Type B pancreatic cell (in vitro differentiated cells): ENCODE measurements at regions not wholly inside any gene's neighbourhood (a gene's known extent, or its start where the extent isn't known, plus 50 kb on each side); places are given as distances from the start of the nearest gene placed in this dataset.

Experiments used
- DNase-seq: peaks from one replicate; pipeline ENCODE4 v3.0.0; 2021; ENCODE audit warnings: mixed read lengths; ENCODE audit not compliant: unreplicated experiment; ENCODE audit errors: extremely low spot score
- H3K27ac Mint-ChIP-seq: 2 replicates; pipeline ENCODE4 v1.8.0; 2021; ENCODE audit warnings: mild to moderate bottlenecking, mixed read lengths
- H3K27me3 Mint-ChIP-seq: 2 replicates; pipeline ENCODE4 v1.8.0; 2021; ENCODE audit warnings: mixed read lengths
- H3K36me3 Mint-ChIP-seq: 2 replicates; pipeline ENCODE4 v1.8.0; 2021; ENCODE audit warnings: mixed read lengths
- H3K4me1 Mint-ChIP-seq: one replicate; pipeline ENCODE4 v1.8.0; 2021; ENCODE audit warnings: mixed read lengths; ENCODE audit not compliant: unreplicated experiment
- H3K4me3 Mint-ChIP-seq: 2 replicates; pipeline ENCODE4 v1.8.0; 2021; ENCODE audit warnings: mild to moderate bottlenecking, mixed read lengths
- H3K9me3 Mint-ChIP-seq: 2 replicates; pipeline ENCODE4 v1.8.0; 2021; ENCODE audit warnings: mixed read lengths
- TF ChIP-seq, protein P1 (sequence below): fragments of 200-600 bp; sonication (generic); conservative IDR thresholded peaks from 2 replicates; pipeline ENCODE4 v1.5.0; 2021; ENCODE audit warnings: antibody characterized with exemption, mild to moderate bottlenecking

DNA sequence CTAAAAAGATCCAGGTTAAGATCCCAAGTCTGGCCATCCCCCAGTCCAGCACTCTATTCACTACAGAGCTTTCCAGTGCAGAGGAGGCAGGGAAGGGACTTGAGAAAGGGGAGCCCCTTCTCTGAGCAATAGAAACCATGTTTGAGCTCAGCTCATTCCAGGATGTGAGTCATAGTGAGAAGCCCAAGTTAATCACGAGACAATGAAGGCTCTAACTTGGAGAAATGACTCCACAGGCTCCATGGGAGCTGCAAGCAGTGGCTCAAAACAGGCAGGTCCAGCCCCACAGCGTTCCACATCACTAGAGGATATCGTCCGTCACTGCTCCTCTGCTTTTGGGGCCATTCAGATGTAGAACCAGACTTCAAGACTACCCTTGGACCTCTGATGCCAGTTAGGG, 59.1 kb downstream of the CAMK2N1 start:
- peaks cover 33% of the 10 kb centered on the region for H3K27me3 Mint-ChIP-seq
- no peak overlapping the region for H3K27ac Mint-ChIP-seq
- H3K36me3 Mint-ChIP-seq, result no peaks in the 10 kb centered on the region
- no peak for DNase-seq
- TF ChIP-seq, protein P1, sequence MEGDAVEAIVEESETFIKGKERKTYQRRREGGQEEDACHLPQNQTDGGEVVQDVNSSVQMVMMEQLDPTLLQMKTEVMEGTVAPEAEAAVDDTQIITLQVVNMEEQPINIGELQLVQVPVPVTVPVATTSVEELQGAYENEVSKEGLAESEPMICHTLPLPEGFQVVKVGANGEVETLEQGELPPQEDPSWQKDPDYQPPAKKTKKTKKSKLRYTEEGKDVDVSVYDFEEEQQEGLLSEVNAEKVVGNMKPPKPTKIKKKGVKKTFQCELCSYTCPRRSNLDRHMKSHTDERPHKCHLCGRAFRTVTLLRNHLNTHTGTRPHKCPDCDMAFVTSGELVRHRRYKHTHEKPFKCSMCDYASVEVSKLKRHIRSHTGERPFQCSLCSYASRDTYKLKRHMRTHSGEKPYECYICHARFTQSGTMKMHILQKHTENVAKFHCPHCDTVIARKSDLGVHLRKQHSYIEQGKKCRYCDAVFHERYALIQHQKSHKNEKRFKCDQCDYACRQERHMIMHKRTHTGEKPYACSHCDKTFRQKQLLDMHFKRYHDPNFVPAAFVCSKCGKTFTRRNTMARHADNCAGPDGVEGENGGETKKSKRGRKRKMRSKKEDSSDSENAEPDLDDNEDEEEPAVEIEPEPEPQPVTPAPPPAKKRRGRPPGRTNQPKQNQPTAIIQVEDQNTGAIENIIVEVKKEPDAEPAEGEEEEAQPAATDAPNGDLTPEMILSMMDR, result no peak
- peaks cover 7% of the 10 kb centered on the region for H3K9me3 Mint-ChIP-seq
- no peaks in the 10 kb centered on the region for H3K4me1 Mint-ChIP-seq
- H3K4me3 Mint-ChIP-seq, result no peak overlapping the region

DNA sequence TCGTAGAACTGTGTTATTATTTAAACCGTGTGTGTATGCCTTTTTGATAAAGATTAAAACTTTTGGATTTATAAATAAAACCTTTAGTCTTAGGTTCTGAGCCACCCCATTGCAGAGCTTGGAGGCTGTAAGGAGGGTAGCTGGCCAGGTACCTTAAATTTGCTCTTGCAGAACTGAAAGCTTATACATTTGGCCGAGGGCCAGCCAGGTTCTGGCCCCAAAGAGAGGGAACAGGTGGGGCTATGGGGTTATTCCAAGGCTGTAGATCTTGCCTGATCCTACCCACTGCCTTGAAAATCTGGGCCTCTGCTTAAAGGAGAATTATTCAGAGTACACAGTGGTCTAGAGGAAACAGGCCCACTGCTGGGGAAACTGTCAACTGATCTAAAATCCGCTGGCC, 59.6 kb downstream of the CAMK2N1 start:
- peaks cover 7% of the 10 kb centered on the region for H3K9me3 Mint-ChIP-seq
- no peaks in the 10 kb centered on the region for H3K36me3 Mint-ChIP-seq
- H3K27ac Mint-ChIP-seq, result no peak overlapping the region
- TF ChIP-seq, protein P1, result no peak
- H3K27me3 Mint-ChIP-seq, result peaks cover 34% of the 10 kb centered on the region
- H3K4me1 Mint-ChIP-seq, result no peaks in the 10 kb centered on the region
- no peak overlapping the region for H3K4me3 Mint-ChIP-seq
- DNase-seq, result no peak

- peaks cover 39% of the 10 kb centered on the region for H3K27me3 Mint-ChIP-seq
- no peak for DNase-seq
These were observed 60.4 kb downstream of the CAMK2N1 start for GRCh38 chr1:20425622-20426021.

GRCh38 chr1:20423169-20423795, 62.7 kb downstream of the CAMK2N1 start:
- TF ChIP-seq, protein P1, result no peak
- H3K36me3 Mint-ChIP-seq, result no peaks in the 10 kb centered on the region
- no peak overlapping the region for H3K27ac Mint-ChIP-seq
- H3K9me3 Mint-ChIP-seq, result peaks cover 7% of the 10 kb centered on the region
- no peaks in the 10 kb centered on the region for H3K4me1 Mint-ChIP-seq
- H3K4me3 Mint-ChIP-seq, result no peak overlapping the region
- peaks cover 41% of the 10 kb centered on the region for H3K27me3 Mint-ChIP-seq
- DNase-seq, result no peak

More at GRCh38 chr1:20425622-20426021, 60.4 kb downstream of the CAMK2N1 start:
- Mint-ChIP-seq H3K4me1 (no peaks in the 10 kb centered on the region), H3K27ac (no peak overlapping the region), H3K9me3 (peaks cover 7% of the 10 kb centered on the region), H3K36me3 (no peaks in the 10 kb centered on the region), H3K4me3 (no peak overlapping the region)
- TF ChIP-seq, protein P1, result no peak

DNA sequence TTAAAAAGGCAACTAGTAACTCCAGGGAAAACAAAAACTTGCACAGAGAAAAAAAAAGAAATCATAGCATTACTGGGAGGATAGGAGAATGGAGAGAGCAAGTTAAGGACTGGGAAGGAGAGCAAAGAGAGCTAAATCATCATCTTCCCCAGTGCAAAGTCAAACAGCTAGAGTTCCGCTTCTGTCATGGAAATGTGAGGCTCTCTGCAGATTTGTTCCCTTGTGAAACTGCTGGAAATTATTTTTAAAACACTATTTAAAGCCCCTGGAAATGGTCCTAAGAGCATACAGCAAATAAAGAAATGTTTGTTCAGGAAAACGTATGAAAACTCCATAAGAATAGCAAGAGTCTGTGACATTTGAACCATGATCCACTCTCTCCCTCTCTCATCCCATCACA, 64.6 kb downstream of the CAMK2N1 start:
- Mint-ChIP-seq H3K36me3 (no peaks in the 10 kb centered on the region), H3K27me3 (peaks cover 31% of the 10 kb centered on the region), H3K27ac (no peak overlapping the region), H3K4me1 (no peaks in the 10 kb centered on the region), H3K9me3 (peaks cover 7% of the 10 kb centered on the region), H3K4me3 (no peak overlapping the region)
- no peak for DNase-seq
- TF ChIP-seq, protein P1, result no peak
